ENCODE measurements at regions not wholly inside any gene's neighbourhood (a gene's known extent, or its start where the extent isn't known, plus 50 kb on each side); places are given as distances from the start of the nearest gene placed in this dataset.

DNA sequence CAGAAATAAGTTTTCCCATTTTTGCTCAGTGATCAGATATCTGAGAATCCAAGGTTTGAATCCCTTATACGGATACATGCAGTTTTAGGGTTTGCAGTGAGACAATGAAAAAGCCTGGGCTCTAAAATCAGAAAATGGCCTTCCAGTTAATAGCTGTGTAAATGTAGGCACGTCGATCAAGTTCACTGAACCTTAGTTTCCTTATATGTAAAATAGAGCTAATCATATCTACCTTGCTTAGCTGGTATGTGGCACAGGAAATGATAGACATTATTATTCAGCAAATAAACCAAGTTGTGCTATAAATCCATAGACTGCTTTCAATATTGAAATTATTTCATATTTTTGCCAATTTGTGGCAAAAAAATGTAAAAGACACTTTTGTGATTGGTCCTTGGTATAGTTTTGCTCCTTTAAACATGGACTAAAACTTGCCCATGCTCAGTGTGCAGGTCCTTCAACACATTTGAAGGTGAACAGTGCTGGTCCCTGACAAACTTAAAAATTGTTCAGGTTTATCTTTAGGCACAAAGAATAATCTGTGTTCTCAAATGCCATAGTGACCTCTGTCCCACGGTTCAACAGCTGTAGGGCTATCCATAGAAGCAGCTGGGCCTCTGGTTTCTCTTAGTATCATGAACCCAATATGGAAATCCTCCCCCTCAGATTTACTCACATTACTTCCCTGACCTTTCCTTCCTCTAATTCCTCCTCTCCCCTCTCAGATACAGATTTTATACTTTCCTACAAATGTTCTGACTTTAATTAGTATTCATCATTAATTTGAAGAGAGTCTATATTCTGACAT, 51.0 kb downstream of the CCDC54 start:
- Histone ChIP-seq H3K9ac (ENCODE audit: low read length) (no peak overlapping the region), H3K9me3 (ENCODE audit: low read length) (no peaks in the 10 kb centered on the region), H3K4me3 (ENCODE audit: low read depth in 1 of 2, low read length in 2 of 2) (no peak overlapping the region), H3K27me3 (ENCODE audit: control insufficient read depth in 1 of 2, insufficient read depth in 2 of 2, low read length in 2 of 2) (no peaks in the 10 kb centered on the region), H3K27ac (ENCODE audit: low read depth, low read length) (no peak overlapping the region), H3K36me3 (ENCODE audit: insufficient read depth, low read length) (no peaks in the 10 kb centered on the region), H3K4me1 (ENCODE audit: insufficient read depth, low read length) (peaks cover 10% of the 10 kb centered on the region)

DNA sequence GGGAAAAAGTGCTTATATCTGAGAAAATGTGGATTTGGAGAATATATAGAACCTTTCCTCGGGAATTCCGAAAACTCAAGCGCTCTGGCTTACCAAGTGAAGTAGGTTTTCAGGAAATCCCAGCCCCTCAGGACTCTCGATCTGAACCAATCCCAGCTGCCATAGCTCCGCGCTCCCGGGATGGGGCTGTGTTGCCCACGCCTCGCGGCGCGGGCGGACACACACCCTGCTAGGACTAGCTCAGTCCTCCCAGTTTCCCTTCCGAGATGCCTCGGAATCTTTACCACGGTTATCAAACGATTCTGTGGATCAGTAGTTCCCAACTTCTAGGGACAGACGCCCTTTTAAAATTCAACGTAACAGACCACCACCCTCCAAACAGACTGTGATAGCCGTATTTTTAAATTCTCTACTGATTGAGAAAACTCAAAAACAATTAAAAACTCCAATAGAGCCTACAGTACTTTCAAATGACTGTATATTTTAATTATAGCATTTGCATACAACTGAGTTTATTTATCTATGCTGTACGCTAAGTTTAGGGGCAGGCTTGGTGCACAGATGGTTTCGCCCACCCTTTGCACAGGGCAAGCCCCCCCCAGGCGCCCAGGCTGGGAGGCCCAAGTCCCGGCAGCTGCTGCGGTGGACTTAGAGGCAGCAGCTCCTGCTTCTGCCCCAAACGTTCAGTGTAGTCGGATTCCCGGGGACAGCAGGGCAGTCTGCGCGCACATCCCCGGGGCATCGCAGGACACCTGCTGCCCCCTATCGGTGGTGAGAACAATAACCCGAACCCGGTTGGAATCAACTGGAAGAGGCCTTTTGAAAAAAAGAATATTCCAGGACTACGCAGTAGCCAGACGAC, 52.3 kb downstream of the CCDC54 start:
- no peaks in the 10 kb centered on the region for H3K9me3 ChIP-seq (ENCODE audit: low read length)
- peak overlapping the region; percentile 38 to 70 for H3K4me3 ChIP-seq (ENCODE audit: low read depth in 1 of 2, low read length in 2 of 2)
- peak overlapping the region; percentile 94 for H3K27ac ChIP-seq (ENCODE audit: low read depth, low read length)
- H3K27me3 ChIP-seq (ENCODE audit: control insufficient read depth in 1 of 2, insufficient read depth in 2 of 2, low read length in 2 of 2): no peaks in the 10 kb centered on the region
- no peaks in the 10 kb centered on the region for H3K36me3 ChIP-seq (ENCODE audit: insufficient read depth, low read length)
- peak overlapping the region; percentile 68 for H3K9ac ChIP-seq (ENCODE audit: low read length)
- H3K4me1 ChIP-seq (ENCODE audit: insufficient read depth, low read length): peaks cover 10% of the 10 kb centered on the region

DNA sequence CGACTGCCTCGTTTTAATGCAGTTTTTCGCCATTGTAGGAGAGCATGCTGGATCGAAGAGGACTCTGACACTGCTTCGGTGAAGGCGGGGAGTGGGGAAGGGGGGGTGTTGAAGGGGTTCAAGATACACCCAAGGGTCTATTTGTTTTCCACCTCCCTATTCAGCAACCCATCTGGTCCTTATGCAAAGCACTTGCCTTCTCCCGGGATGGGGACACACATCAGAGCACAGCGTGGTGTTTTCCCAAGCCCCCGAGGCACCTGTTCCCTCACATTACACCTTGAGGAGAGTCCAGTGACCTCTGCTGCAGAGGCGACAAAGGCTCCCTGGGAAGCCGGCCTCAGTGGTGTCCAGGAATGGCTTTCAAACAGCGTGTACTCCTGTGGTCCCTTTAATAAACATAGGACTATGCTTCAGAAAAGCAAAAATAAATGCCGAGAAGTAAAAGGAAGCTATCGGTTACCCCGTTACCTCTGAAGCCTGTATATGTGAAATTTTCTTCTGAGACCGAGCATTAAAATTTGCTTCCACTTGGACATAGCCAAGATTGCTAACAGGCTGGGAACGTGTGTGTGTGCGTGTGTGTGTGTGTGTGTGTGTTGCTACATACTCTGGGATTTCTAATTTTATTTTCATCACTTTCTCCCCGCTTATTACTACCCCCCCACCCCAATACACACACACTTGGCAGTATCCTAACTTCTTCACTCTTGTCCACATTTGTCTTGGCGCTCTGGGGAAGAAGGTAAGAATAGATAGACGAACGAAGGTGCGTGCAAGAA, 53.2 kb downstream of the CCDC54 start:
- H3K4me3 ChIP-seq (ENCODE audit: low read depth in 1 of 2, low read length in 2 of 2): peak overlapping the region; percentile 68 to 70
- peaks cover 10% of the 10 kb centered on the region for H3K4me1 ChIP-seq (ENCODE audit: insufficient read depth, low read length)
- H3K27me3 ChIP-seq (ENCODE audit: control insufficient read depth in 1 of 2, insufficient read depth in 2 of 2, low read length in 2 of 2): no peaks in the 10 kb centered on the region
- no peaks in the 10 kb centered on the region for H3K36me3 ChIP-seq (ENCODE audit: insufficient read depth, low read length)
- H3K27ac ChIP-seq (ENCODE audit: low read depth, low read length): peak overlapping the region; percentile 94
- peak overlapping the region; percentile 68 for H3K9ac ChIP-seq (ENCODE audit: low read length)
- no peaks in the 10 kb centered on the region for H3K9me3 ChIP-seq (ENCODE audit: low read length)

DNA sequence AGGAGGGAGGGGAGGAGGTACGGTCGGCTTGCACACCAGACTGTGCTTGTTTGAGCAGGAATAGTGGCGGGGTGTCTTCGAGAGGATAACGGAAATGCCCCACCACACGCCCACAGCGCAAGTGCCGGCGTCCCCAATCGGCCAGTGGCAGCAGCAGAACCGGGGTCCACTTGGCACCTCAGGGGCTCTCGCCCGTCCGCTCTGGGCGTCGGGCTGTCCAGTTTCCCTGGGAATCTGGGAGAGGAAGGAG, 53.7 kb downstream of the CCDC54 start:
- Histone ChIP-seq H3K9ac (ENCODE audit: low read length) (peak overlapping the region; percentile 68), H3K36me3 (ENCODE audit: insufficient read depth, low read length) (no peaks in the 10 kb centered on the region), H3K9me3 (ENCODE audit: low read length) (no peaks in the 10 kb centered on the region)

DNA sequence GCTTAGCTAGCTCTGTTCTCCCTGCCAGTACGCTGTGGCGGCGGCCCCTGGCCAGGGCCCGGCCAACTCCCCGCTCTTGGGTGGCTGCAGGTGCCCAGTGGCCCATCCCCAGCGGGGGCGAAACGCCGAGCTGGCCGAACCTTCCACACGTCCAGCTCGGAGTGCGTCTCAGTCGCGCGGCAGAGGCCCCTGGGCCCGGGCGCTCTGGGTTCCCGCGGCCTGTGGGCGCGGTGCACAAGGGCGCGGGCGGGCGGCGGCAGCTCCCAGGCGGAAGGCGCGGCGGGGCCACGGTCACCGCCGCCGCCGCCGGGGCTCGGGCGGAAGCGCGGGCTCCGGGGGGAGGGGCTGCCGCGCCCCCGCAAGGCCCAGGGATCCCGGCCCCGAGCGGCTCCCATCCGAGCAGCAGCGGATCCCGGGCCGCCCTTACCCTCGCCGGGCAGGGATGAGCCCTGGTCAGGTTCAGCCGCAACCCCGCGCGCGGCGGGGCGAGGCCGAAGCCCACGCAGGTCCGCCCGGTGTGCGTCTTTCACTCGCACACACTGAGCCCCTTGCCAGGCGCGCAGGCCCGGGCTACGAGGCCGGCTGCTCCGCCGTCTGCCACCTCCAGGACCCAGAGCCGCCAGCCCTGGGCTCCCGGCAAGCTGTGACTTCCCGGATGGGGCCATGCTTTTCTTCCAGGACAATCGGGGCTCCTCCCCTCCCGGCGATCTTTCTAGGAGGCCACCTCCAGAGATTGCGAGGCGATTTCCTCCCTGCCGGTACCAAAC, 54.2 kb downstream of the CCDC54 start:
- Histone ChIP-seq H3K4me3 (ENCODE audit: low read depth in 1 of 2, low read length in 2 of 2) (peak overlapping the region; percentile 68 to 70), H3K9ac (ENCODE audit: low read length) (peak overlapping the region; percentile 79), H3K27ac (ENCODE audit: low read depth, low read length) (peak overlapping the region; percentile 94), H3K27me3 (ENCODE audit: control insufficient read depth in 1 of 2, insufficient read depth in 2 of 2, low read length in 2 of 2) (no peaks in the 10 kb centered on the region), H3K4me1 (ENCODE audit: insufficient read depth, low read length) (peaks cover 10% of the 10 kb centered on the region), H3K36me3 (ENCODE audit: insufficient read depth, low read length) (no peaks in the 10 kb centered on the region), H3K9me3 (ENCODE audit: low read length) (no peaks in the 10 kb centered on the region)

More for the DNA sequence above, 53.7 kb downstream of the CCDC54 start:
- Histone ChIP-seq H3K4me1 (ENCODE audit: insufficient read depth, low read length) (peaks cover 10% of the 10 kb centered on the region), H3K27me3 (ENCODE audit: control insufficient read depth in 1 of 2, insufficient read depth in 2 of 2, low read length in 2 of 2) (no peaks in the 10 kb centered on the region), H3K27ac (ENCODE audit: low read depth, low read length) (peak overlapping the region; percentile 94), H3K4me3 (ENCODE audit: low read depth in 1 of 2, low read length in 2 of 2) (peak overlapping the region; percentile 68 to 70)

DNA sequence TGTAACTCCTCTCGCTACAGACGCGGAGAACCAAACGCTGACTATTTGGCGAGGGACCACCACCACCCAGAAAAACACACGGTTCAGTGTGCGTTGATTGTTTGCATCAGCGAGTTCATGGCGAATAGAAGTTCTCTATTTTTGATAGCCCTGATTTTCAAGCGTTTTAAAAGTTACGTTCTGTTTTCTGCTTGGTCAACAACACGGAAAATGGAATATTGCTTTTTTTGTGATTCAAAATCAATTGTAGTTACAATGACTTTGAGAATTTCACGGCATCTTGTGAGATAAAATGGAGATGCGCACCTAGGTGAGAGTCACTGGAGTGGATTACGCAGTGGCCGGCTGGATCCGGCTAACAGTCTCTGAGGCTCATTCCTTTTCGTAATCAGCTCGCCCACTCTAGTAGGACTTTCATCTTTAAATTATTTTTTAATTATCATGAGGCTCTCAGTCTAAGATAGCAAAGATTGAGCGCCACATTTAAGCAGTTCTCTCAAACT, 54.8 kb downstream of the CCDC54 start:
- Histone ChIP-seq H3K4me3 (ENCODE audit: low read depth in 1 of 2, low read length in 2 of 2) (peak overlapping the region; percentile 68 to 70), H3K27ac (ENCODE audit: low read depth, low read length) (peak overlapping the region; percentile 94), H3K36me3 (ENCODE audit: insufficient read depth, low read length) (no peaks in the 10 kb centered on the region), H3K9ac (ENCODE audit: low read length) (peak overlapping the region; percentile 79), H3K4me1 (ENCODE audit: insufficient read depth, low read length) (peaks cover 10% of the 10 kb centered on the region), H3K9me3 (ENCODE audit: low read length) (no peaks in the 10 kb centered on the region), H3K27me3 (ENCODE audit: control insufficient read depth in 1 of 2, insufficient read depth in 2 of 2, low read length in 2 of 2) (no peaks in the 10 kb centered on the region)

DNA sequence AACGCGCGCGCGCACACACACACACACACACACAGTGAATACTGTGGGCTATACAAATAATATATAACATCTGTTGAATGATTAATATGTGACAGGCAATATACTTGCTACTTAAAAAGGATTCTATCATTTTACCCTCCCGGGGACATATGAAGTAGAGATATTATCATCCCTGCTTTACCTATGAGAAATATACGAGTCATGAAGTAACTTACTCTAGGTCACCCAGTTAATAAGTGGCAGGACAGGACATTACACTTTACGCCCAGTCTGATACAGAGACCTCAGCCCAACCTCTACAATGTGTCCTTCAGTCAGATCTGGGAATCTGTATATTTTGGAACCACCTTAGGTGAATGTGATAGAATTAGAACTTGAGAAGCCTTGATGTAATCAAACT, 55.4 kb downstream of the CCDC54 start:
- Histone ChIP-seq H3K4me3 (ENCODE audit: low read depth in 1 of 2, low read length in 2 of 2) (peak overlapping the region in 1 of 2 donors; percentile 70), H3K36me3 (ENCODE audit: insufficient read depth, low read length) (no peaks in the 10 kb centered on the region), H3K27me3 (ENCODE audit: control insufficient read depth in 1 of 2, insufficient read depth in 2 of 2, low read length in 2 of 2) (no peaks in the 10 kb centered on the region), H3K4me1 (ENCODE audit: insufficient read depth, low read length) (peaks cover 10% of the 10 kb centered on the region), H3K9ac (ENCODE audit: low read length) (no peak overlapping the region), H3K27ac (ENCODE audit: low read depth, low read length) (peak overlapping the region; percentile 94), H3K9me3 (ENCODE audit: low read length) (no peaks in the 10 kb centered on the region)

DNA sequence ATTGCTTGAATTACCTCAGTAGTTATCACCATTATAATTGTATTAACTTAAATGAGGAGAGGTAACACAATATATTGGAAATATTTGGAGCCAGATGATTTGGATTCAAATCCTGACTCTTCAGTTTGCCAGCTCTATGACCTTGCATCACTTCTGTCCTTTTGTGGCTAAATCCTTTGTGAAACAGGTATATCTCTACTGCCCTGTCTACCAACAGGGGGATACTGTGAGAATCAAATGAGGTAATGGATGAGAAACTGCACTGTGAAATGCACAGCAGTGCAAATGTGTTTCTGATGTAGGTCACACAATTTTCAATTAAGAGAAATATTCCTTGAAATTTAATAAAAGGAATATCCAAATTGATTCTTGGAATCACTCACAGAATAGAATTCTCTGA, 58.8 kb downstream of the CCDC54 start:
- Histone ChIP-seq H3K36me3 (ENCODE audit: insufficient read depth, low read length) (no peaks in the 10 kb centered on the region), H3K27ac (ENCODE audit: low read depth, low read length) (no peak overlapping the region), H3K4me1 (ENCODE audit: insufficient read depth, low read length) (no peaks in the 10 kb centered on the region), H3K9me3 (ENCODE audit: low read length) (no peaks in the 10 kb centered on the region), H3K9ac (ENCODE audit: low read length) (no peak overlapping the region), H3K27me3 (ENCODE audit: control insufficient read depth in 1 of 2, insufficient read depth in 2 of 2, low read length in 2 of 2) (no peaks in the 10 kb centered on the region), H3K4me3 (ENCODE audit: low read depth in 1 of 2, low read length in 2 of 2) (no peak overlapping the region)

DNA sequence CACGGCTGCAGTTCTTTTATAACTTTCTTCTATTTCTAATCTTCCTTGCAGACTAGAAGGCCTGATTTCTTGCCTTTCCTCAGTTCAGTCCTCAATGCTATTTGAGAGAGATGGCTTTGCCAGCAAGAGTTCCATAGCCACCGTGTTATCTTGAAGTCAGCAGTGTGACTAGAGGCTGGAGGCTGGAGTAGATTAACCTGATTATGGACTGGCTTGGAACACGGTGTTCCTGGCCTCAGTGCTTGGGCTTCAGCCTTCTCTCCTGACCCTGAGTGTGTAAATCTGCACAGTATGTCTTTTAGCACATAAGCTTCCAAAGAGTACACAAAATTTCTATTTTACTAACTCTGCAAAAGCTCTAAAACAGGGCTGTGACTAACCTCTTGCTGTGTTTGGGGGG, 61.4 kb downstream of the CCDC54 start:
- H3K27me3 ChIP-seq (ENCODE audit: control insufficient read depth in 1 of 2, insufficient read depth in 2 of 2, low read length in 2 of 2): no peaks in the 10 kb centered on the region
- H3K4me3 ChIP-seq (ENCODE audit: low read depth in 1 of 2, low read length in 2 of 2): no peak overlapping the region
- no peaks in the 10 kb centered on the region for H3K4me1 ChIP-seq (ENCODE audit: insufficient read depth, low read length)
- no peak overlapping the region for H3K27ac ChIP-seq (ENCODE audit: low read depth, low read length)
- H3K9ac ChIP-seq (ENCODE audit: low read length): no peak overlapping the region
- no peaks in the 10 kb centered on the region for H3K36me3 ChIP-seq (ENCODE audit: insufficient read depth, low read length)
- no peaks in the 10 kb centered on the region for H3K9me3 ChIP-seq (ENCODE audit: low read length)

DNA sequence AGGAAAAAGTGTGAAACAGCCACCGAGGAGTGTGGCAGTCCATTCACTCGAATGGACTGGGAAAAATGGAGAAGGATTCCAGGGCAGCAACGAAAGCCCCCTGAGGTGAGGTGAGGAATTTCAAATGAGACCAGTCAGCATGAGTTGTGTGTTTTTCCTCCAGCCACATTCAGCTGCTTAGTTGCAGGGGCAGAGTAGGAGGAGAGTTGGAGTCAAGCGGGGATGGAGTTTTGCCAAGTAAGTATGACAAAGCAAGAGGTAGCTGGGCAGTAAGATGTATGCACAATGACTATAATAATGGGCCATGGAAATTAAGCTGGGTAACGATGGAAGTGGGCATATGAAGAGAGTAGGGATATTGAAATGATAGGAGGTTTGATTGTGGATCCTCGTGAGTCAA, 64.4 kb downstream of the CCDC54 start:
- H3K4me3 ChIP-seq (ENCODE audit: low read depth in 1 of 2, low read length in 2 of 2): no peak overlapping the region
- no peaks in the 10 kb centered on the region for H3K36me3 ChIP-seq (ENCODE audit: insufficient read depth, low read length)
- H3K27ac ChIP-seq (ENCODE audit: low read depth, low read length): no peak overlapping the region
- no peaks in the 10 kb centered on the region for H3K4me1 ChIP-seq (ENCODE audit: insufficient read depth, low read length)
- no peaks in the 10 kb centered on the region for H3K9me3 ChIP-seq (ENCODE audit: low read length)
- no peaks in the 10 kb centered on the region for H3K27me3 ChIP-seq (ENCODE audit: control insufficient read depth in 1 of 2, insufficient read depth in 2 of 2, low read length in 2 of 2)
- H3K9ac ChIP-seq (ENCODE audit: low read length): no peak overlapping the region
